Epithelial cell of proximal tubule (primary cell): ENCODE measurements at regions not wholly inside any gene's neighbourhood (a gene's known extent, or its start where the extent isn't known, plus 50 kb on each side); places are given as distances from the start of the nearest gene placed in this dataset.

ENCODE experiments used
- DNase-seq: peaks from one replicate; pipeline ENCODE4 v3.0.0-alpha.2; 2011; ENCODE audit warnings: low read depth
- H3K4me3 ChIP-seq: 2 replicates; pipeline ENCODE4 v1.5.1; 2011; ENCODE audit warnings: low read depth, mild to moderate bottlenecking, low read length
- TF ChIP-seq, protein P1 (sequence below): conservative IDR thresholded peaks from 2 replicates; pipeline ENCODE4 v1.5.1; 2012; ENCODE audit warnings: low read depth, mild to moderate bottlenecking, low read length

DNA sequence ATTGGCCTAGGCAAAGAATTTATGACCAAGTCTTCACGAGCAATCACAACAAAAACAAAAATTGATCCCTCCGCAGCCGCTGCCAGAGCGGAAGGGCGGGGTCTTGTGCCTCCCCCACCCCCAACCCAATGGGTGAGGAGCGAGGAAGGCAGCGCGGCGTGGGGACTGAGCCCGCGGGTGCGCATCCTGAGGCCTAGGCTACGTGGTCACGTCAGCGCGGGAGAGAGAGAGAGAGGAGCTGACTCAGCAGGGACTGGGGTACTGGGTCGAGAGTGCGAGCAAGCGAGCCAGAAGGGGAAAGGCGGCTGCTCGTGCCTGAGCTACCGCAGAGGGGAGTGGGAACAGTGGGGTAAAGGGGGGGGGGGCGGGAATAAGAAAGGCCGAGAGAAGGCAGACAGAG is 90.1 kb upstream of the FERMT1 start:
- H3K4me3 ChIP-seq, result no peak overlapping the region
- no peak for DNase-seq
- TF ChIP-seq, protein P1, sequence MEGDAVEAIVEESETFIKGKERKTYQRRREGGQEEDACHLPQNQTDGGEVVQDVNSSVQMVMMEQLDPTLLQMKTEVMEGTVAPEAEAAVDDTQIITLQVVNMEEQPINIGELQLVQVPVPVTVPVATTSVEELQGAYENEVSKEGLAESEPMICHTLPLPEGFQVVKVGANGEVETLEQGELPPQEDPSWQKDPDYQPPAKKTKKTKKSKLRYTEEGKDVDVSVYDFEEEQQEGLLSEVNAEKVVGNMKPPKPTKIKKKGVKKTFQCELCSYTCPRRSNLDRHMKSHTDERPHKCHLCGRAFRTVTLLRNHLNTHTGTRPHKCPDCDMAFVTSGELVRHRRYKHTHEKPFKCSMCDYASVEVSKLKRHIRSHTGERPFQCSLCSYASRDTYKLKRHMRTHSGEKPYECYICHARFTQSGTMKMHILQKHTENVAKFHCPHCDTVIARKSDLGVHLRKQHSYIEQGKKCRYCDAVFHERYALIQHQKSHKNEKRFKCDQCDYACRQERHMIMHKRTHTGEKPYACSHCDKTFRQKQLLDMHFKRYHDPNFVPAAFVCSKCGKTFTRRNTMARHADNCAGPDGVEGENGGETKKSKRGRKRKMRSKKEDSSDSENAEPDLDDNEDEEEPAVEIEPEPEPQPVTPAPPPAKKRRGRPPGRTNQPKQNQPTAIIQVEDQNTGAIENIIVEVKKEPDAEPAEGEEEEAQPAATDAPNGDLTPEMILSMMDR, result no peak

DNA sequence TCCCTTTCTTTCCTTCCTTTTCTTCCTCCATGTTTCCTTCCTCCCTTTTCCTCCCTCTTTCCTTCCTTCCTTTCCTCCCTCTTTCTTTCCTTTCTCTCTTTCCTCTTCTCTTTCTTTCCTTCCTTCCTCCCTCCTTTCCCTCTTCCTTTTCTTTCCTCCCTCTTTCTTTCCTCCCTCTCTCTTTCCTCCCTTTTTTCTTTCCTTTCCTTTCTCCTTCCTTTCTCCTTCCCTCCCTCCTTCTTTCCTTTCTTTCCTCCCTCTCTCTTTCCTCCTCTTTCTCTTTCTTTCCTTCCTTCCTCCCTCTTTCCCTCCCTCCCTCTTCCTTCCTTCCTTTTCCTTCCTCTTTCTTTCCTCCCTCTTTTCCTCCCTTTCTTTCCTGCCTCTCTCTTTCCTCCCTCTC is 86.3 kb upstream of the FERMT1 start:
- TF ChIP-seq, protein P1, result no peak
- DNase-seq, result no peak
- H3K4me3 ChIP-seq, result no peak overlapping the region

DNA sequence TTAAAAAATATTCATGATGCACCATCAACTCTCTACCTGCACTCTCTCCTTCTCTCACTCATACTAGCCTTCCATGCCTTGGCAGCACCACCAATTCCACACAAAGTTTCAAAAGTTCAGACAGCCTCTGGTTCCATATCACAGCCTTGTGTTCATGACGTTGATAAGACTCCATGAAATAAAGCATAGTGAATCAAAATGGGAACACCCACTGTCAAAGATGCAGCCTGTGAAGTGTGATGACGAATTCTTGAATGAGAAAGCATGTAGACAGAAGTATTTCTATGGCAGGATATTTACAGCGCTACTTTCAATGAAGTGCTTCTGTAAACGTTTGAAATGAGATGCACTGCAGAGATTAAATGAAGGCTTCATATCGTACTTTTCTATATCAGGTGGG is 77.3 kb upstream of the FERMT1 start:
- H3K4me3 ChIP-seq, result no peak overlapping the region
- DNase-seq, result no peak
- TF ChIP-seq, protein P1, result no peak

DNA sequence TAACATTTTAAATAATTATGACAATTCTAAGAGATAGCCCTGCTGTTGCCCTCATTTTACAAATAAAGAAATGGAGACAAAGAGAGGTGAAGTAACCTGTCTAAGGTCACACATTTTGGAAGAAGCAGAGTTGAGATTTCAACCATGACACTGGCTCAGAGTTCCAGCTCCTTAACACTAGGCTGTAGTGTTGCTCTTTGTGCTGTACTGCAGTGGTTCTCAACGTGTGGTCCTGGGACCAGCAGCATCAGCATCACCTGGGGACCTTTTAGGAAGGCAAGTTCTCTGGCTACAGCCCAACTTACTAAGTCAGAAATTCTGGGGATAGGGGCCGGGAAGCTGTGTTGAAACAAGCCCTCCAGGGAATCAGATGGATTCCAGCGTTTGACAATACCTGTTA is 62.4 kb upstream of the FERMT1 start:
- DNase-seq, result no peak
- TF ChIP-seq, protein P1, result peak; percentile 36
- H3K4me3 ChIP-seq, result no peak overlapping the region

DNA sequence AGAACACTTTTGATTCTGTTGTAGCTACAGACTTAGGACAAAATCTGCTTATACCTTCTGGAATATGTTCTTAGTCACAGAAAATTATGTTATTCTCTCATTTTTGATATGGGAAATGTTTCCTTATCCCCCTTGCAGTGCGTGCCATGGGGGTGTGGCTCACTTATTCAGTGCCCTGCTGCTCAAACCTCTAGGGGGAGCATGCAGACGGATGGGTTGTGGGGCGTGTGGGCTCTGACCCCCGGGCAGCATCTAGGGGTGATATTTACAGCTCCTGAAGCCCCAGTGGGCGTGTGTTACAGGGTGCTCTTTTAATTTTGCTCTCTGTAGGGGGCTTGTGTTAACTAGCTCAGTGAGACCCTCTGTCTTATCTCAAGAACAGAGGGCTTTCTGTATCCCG is 61.3 kb upstream of the FERMT1 start:
- no peak for DNase-seq
- TF ChIP-seq, protein P1, result peak; percentile 29
- H3K4me3 ChIP-seq, result no peak overlapping the region

DNA sequence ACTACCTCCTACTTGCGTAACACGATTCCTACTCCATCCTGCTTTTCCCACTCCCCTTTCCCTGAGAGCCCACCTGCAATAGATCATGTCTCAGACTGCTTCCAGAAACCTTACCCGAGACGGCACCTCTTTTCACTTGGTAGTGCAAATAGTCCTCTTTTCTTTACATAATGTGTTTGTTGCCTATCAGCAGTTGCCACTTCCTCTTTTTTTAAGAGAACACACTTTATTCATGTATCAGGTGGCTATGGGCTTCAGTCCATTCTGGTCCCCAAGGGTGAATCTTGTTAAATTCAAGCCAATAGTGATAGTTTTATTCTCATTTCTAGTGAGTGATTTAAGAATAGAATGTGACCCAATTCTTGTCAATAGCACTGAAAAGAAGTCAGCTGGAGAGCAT is 57.7 kb upstream of the FERMT1 start:
- no peak overlapping the region for H3K4me3 ChIP-seq
- no peak for DNase-seq
- TF ChIP-seq, protein P1, result no peak

DNA sequence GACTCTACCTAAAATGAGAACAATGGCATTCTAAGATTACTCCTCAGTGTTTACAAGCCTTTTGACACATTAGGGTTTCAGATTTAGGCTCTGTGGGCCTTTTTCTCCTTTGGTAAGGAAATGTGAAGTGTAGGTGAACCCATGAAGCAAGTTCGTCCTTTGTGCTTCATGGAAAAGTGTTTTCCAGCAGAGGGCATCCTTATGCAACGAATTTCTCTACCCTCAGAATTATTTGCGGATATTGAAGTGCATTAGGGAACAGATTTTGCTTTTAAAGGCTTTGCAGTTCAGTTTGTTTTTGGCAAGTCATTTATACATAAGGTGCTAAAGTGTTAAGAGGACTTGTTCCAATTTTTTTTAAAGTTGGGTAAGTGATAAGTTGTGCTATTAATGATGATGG is 55.7 kb upstream of the FERMT1 start:
- TF ChIP-seq, protein P1, result peak; percentile 73
- H3K4me3 ChIP-seq, result no peak overlapping the region
- DNase-seq, result no peak
